ENCODE measurements at regions not wholly inside any gene's neighbourhood (a gene's known extent, or its start where the extent isn't known, plus 50 kb on each side); places are given as distances from the start of the nearest gene placed in this dataset.
"Not testable (repeated sequence)": the region's sequence is repeated elsewhere in the genome, so short reads cannot be mapped to it uniquely, and the experiment has no call there.

DNA sequence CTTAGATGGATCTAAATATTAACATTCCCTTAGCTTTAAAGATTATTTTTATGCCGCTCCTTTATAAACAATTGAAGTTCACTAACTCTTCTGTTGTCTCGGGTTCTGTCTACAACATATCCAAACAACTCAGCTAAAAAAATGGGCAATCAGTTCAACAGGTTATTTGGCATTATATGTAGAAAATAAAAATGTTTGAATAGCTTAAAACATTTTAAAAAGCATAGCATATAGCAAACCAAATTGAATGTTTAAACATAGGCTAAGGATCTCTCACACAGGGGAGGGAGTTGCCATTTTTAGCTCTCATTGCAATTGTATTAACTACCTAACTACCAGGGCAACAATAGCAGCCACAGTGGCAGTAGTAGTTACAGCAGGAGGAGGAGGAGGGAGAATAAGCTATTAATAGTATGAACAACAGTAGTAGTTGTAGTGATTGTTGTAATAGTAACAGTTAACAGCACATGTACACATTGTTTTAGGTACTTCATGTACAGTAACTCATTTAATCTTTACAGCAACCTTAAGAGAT is 404.2 kb downstream of the KCNRG start:
- no peak for DNase-seq (ENCODE audit: low spot score in 2 of 2)
- Mint-ChIP-seq H3K36me3 (peaks cover 5 to 6% of the 10 kb centered on the region in 2 donors), H3K27ac (no peak overlapping the region), H3K9me3 (peaks cover 4 to 10% of the 10 kb centered on the region in 2 donors)
- ATAC-seq: peak in 1 of 2 donors; percentile 49

DNA sequence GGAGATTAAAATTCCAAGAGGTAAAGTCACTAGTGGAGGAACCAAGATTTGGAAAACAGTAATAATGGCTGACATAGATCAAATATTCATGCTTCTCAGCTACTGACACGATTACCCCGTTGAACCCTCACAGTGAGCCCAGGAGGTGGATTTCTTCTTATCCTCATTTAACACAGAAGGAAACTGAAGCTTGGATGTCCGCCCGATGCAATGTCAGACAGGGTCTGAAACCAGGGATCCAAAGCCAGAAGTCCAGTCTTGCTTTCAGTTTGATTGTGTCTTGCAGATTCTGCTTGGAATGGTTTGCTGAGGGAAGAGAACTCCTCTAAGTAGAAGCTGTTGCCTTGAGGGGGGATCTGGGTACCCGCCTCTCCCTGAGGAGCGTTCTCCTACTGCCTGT is 404.7 kb downstream of the KCNRG start:
- DNase-seq (ENCODE audit: low spot score in 2 of 2) (no peak), ATAC-seq (no peak)
- Mint-ChIP-seq H3K9me3 (peaks cover 0 to 6% of the 10 kb centered on the region in 2 donors), H3K36me3 (peaks cover under 1% of the 10 kb centered on the region in 2 donors), H3K27ac (no peak overlapping the region)

DNA sequence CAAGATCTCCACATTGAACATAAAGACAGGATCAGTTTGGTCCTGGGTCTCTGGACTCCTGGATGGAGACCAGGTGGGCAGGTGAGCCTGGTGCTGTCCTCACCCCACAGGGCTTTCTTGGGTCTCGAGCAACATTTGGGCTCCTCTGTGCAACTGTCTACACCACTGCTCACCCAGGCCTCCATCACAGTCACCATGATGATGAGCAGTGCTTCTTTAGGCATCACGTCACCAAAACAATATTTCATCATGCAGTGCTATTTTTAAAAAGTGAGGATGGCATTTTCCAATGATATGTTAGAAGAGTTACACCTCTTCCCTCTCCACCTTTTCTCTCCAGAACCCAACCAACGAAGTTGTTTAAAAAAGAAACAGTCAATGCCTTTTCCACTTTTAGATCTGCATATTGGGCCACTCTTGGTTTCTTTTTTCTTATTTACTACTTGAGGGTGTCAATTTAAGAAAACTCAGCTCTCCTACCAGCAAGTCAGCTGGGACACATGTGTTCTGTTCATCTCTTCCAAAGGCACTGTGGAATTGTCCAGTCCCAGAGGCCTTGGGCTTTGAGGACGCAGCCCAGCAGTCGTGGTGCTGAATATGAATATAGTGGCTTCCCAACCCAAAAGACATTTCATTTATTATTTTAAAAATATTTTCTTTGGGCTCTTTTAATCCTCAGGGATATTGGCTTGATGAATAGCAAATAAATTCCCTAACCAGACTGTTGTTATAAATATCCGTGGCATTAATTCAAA is 405.7 kb downstream of the KCNRG start:
- peaks cover 0 to 6% of the 10 kb centered on the region in 2 donors for H3K9me3 Mint-ChIP-seq
- H3K36me3 Mint-ChIP-seq: no peaks in the 10 kb centered on the region
- H3K27ac Mint-ChIP-seq: no peak overlapping the region
- DNase-seq (ENCODE audit: low spot score in 2 of 2): no peak
- ATAC-seq: no peak

DNA sequence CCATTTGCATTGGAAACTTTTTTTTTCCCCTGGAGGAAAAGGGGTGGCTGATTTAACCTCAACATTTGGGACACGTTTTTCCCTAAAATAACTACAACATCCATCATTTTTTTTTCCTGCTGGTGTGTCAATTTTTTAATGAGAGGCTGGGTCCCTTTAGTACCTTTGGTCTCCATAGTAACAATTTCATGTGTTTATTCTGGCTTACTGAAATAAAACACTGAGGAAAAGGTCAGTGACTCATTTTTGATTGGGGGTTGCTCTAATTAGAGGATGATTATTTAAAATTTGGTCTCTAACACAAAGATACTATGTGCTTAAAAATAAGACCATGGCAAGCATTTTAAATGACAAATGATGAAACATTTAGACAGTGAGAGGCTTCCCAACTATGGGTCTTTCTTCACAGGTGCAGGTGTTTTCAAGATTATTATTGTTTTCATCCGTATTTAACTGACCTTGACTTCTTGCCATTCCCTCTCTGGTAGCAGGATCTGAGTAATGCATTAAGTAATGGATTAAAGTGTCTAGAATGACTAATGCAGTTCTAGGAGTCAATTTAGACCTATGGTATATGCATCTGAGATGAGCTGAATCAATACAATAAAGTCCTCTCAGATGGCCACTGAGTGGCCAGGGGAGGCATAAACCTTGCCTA is 406.4 kb downstream of the KCNRG start:
- peak in 1 of 2 donors; percentile 22 for ATAC-seq
- Mint-ChIP-seq H3K36me3 (no peaks in the 10 kb centered on the region), H3K9me3 (no peaks in the 10 kb centered on the region), H3K27ac (no peak overlapping the region)
- DNase-seq (ENCODE audit: low spot score in 2 of 2): no peak

DNA sequence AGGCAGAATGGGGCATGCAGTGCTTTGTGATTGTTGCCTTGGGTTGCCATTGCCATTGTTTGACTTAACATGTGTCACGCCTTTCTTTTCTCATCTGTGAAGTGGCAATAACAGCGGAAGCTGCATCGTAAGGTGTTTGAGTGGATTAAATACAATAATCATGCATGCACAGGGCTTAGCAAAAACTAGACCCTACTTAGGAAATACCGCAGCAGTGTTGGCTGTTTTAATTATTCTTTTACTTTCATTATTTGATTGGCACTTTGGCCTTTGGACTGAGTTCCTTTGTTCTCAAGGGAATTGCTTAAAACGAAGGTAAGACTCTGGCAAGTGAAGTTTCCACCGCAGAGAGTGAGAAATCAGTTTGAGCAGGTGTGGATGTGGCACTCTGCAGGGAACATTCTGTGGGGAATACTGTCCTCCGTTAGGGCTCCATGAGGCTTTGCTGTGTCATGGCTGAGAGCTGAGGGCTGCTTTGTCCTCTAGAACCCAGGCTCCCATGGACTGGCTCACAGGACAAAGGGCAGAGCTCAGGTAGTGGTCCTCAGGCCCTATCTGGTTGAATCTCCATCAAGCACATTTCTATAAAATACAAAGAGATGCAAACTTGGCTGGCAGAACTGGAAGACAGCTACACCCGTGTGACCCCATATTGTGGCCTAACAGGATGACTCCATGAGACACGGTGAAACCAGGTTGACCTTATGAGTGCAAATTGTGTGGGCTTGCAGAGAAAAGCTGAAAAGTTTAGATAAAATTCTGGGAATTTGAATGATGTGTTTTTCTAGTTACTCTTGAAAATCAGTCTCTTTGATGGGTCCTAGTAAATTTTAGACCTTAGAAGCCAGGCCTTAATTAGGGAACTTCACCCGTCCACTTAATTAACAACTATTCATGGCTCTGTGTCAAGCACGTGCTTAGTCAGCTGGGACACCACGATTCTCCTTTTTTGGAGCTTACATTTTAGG is 407.2 kb downstream of the KCNRG start:
- Mint-ChIP-seq H3K36me3 (peaks cover 0 to 6% of the 10 kb centered on the region in 2 donors), H3K9me3 (no peaks in the 10 kb centered on the region), H3K27ac (no peak overlapping the region)
- no peak for ATAC-seq
- no peak for DNase-seq (ENCODE audit: low spot score in 2 of 2)

DNA sequence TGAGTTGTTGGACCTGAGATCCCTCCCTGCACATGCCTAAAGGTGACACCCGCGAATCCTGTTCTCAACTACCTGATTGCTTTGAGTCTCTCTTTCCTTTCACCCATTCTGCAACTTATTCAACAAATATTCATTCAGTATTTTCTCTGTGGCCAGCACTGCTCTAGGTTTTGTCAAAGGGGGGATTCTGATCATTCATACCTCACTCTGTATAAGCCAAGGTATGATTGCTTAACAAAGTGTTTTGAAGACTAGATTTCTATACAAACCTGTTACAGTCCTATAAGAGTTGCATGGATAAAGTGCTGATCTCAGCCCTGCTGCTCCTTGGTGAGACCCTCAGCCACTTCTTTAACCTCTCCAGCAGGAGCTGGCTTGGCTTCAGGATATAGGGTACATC is 409.7 kb downstream of the KCNRG start:
- peak in 1 of 2 donors; percentile 39 for ATAC-seq
- Mint-ChIP-seq H3K36me3 (peaks cover 0 to 13% of the 10 kb centered on the region in 2 donors), H3K27ac (no peak overlapping the region), H3K9me3 (no peaks in the 10 kb centered on the region)
- no peak for DNase-seq (ENCODE audit: low spot score in 2 of 2)

DNA sequence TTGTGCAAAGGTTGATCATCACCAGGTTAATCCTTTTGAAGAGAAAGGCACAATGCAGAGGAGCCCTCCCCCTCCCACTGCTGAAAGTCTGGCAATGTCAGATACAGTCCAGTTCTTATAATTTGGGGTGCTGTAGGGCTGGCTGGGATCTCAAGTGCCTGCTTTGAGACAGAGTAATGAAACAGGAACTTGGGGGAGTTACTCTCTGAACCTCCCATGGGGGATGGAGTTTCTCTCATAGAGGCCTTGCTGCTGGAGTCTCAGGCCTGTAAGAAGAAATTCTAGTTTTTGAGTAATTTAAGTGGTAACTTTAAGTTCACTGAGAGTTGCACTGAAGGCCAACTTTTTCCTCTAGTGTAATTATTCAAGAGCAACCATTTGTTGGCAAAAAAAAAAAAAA is 410.5 kb downstream of the KCNRG start:
- DNase-seq (ENCODE audit: low spot score in 2 of 2): no peak
- Mint-ChIP-seq H3K9me3 (no peaks in the 10 kb centered on the region), H3K27ac (no peak overlapping the region), H3K36me3 (peaks cover 0 to 13% of the 10 kb centered on the region in 2 donors)
- ATAC-seq: no peak

DNA sequence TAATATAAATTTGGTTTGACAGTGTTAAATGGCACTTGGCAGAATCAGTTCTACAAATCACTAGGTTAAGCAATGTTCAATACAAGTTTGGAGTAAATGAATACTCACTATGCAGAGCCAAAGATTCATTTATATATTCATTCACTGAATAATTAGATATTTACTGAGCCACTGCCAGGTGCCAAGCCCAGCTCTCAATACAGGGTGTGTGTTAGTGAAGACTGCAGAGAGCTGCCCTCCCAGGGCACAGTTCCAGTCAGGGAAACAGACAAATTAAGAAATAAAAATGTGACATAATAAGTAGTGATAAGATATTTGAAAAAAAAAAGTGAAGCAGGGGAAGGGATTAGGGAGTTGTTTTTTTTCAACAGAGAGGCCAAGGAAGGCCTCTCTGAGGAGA is 411.7 kb downstream of the KCNRG start:
- peaks cover 0 to 13% of the 10 kb centered on the region in 2 donors for H3K36me3 Mint-ChIP-seq
- H3K9me3 Mint-ChIP-seq: no peaks in the 10 kb centered on the region
- no peak for DNase-seq (ENCODE audit: low spot score in 2 of 2)
- ATAC-seq: no peak
- H3K27ac Mint-ChIP-seq: no peak overlapping the region

DNA sequence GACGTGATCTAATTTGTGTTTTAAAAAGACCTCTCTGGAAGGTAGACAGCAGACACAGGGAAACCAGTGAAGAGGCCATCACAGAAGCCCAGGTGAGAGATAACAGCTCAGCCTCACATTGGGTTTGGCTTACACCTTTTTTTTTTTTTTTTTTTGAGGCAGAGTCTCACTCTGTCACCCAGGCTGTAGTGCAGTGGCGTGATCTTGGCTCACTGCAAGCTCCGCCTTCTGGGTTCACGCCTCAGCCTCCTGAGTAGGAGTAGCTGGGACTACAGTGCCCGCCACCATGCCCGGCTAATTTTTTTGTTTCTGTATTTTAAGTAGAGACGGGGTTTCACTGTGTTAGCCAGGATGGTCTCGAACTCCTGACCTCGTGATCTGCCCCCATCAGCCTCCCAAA is 412.3 kb downstream of the KCNRG start:
- H3K9me3 Mint-ChIP-seq; H3K27ac Mint-ChIP-seq; DNase-seq (ENCODE audit: low spot score in 2 of 2); ATAC-seq: not testable (repeated sequence)
- H3K36me3 Mint-ChIP-seq: peaks cover 0 to 13% of the 10 kb centered on the region in 2 donors

DNA sequence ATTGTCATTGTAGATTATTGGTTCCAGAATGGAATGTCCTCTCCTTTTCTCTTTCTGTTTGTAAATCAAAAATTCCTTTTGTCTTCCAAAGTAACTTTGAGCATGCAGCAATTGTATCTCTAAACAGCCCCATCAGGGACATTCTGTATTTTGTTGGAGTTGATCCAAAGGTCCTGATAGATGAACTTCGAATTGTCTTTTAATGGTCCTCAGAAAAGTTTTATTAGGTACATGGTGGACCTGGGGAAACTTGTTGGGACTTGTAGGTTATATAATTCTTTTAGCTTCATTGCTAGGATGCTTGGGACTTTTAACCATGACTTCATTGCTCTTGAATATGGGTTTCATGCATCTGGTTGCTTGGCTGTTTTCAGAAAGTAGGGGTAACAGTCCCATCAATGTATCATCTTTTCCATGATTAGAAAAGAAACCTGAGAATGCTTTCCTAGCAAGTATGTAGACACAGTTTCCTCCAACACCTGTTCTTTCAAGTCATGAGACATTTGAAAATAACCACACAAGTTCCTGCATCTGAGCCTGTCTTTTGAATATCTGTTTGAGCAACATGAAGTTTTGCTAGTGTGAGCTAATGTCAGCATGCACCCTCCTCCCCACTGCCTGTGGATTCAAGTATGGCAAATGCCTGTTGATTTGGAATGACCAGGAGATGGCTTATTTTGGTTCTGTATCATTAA is 413.1 kb downstream of the KCNRG start:
- peak; percentile 67 to 90 for ATAC-seq
- Mint-ChIP-seq H3K27ac (peak overlapping the region in 1 of 2 donors; percentile 75), H3K36me3 (peaks cover 0 to 13% of the 10 kb centered on the region in 2 donors), H3K9me3 (no peaks in the 10 kb centered on the region)
- DNase-seq (ENCODE audit: low spot score in 2 of 2): no peak

DNA sequence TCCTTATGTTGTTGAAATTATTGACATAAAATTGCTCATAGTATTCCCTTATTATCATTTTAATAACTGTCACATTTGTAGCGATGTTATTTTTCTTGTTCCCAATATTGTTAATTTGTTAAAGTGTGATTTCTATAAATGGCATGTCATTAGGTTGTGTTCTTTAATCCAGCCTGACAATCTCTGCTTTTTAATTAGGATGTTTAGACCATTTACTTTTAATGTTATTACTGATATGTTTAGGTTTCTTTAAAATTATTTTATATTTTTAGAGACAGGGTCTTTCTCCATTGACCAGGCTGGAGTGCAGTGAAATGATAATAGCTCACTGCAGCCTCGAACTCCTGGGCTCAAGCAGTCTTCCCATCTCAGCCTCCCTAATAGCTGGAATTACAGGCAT is 408.5 kb downstream of the DLEU7 start:
- no peak for DNase-seq (ENCODE audit: low spot score in 2 of 2)
- Mint-ChIP-seq H3K9me3 (no peaks in the 10 kb centered on the region), H3K36me3 (no peaks in the 10 kb centered on the region), H3K27ac (no peak overlapping the region)
- ATAC-seq: no peak

DNA sequence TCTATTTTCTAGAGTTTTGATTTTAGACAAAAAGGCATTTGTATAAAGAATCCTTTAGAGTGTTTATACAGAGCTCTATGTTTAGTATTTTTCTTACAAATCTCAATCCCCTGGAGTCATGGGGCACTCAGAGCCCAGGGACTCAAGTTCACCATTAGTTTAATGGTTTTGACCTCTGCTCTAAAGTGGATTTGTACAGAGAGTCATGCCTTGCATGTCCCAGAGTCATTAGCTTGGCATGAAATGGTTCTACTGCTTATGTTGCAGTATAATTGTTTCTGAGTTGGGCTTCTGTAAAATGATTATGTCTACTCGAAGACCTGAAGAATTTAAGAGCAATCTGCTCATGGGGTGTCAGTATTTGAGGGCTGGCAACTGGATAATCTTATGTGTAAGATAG is 406.2 kb downstream of the DLEU7 start:
- Mint-ChIP-seq H3K27ac (no peak overlapping the region), H3K36me3 (no peaks in the 10 kb centered on the region), H3K9me3 (no peaks in the 10 kb centered on the region)
- DNase-seq (ENCODE audit: low spot score in 2 of 2) (no peak), ATAC-seq (no peak)

DNA sequence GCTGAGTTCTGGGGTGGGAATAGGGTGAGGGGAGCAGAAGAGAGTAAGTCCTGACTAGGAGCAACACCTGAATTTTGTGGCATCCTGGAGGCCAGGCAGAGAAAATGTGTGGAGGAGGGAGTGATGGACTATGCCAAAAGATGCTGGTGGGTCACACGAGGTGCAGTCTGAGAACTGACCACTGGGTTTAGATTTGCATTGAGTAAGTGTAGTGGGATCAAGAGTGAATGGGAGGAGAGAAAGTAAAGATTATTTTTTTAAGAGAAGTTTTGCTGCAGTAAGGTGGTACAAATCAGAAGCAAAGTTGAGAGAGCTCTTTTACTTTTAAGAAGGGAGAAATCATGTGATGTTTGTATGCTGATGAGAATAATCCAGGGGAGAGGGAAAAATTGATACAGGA is 405.1 kb downstream of the DLEU7 start:
- ATAC-seq (no peak), DNase-seq (ENCODE audit: low spot score in 2 of 2) (no peak)

DNA sequence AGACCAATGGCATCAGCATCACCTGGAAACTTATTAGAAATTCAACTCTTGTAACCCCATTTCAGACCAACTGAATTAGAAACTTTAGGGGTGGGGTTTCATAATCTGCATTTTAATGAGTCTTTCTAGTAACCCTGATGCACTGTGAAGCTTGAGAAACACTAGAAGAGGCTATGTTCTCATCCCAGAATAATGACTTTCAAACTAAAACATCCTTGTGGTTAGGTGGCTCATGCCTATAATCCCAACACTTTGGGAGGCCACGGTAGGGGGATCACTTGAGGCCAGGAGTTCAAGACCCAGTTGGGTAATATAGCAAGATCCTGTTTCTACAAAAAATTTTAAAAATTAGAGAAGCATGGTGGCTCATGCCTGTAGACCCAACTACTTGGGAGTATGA is 402.4 kb downstream of the DLEU7 start:
- H3K9me3 Mint-ChIP-seq: no peaks in the 10 kb centered on the region
- no peaks in the 10 kb centered on the region for H3K36me3 Mint-ChIP-seq
- no peak for DNase-seq (ENCODE audit: low spot score in 2 of 2)
- no peak overlapping the region for H3K27ac Mint-ChIP-seq
- ATAC-seq: no peak

More for the DNA sequence above, 405.1 kb downstream of the DLEU7 start:
- no peaks in the 10 kb centered on the region for H3K36me3 Mint-ChIP-seq
- no peak overlapping the region for H3K27ac Mint-ChIP-seq
- H3K9me3 Mint-ChIP-seq: no peaks in the 10 kb centered on the region

DNA sequence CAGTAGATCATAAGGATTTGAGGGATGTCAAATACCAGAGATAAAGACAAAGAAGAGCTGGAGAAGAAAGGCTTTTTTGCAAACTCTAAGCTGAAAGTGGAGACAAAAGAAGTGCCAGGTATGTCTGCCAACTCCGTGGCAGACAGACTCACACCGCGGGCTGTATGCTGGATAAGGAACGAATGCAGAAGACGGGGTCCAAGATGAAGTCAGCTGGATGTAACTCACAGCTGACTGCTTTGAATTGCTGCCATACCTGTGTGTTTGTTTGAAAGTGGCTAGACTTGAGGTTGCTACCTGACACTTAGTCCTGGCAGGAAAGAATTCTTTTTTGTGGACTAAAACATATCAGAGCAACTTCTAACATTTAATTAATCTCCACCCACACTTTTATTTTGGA is 398.8 kb downstream of the DLEU7 start:
- no peak for ATAC-seq
- no peak for DNase-seq (ENCODE audit: low spot score in 2 of 2)
- no peaks in the 10 kb centered on the region for H3K9me3 Mint-ChIP-seq
- no peak overlapping the region for H3K27ac Mint-ChIP-seq
- H3K36me3 Mint-ChIP-seq: no peaks in the 10 kb centered on the region

DNA sequence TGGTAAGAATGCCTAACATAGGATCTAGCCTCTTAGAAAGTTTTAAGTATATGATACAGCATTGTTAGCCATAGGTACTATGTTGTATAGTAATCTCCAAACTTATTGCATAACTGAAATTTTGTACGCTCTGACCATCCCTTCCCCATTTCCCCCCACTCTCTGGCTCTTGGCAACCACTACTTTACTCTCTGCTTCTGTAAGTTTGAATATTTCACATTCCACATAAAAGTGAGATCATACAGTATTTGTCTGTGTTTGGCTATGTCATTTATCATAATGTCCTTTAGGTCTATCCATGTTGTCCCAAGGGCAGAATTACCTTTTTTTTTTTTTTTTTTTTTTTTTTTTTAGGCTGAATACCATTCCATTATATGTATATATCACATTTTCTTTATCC is 396.9 kb downstream of the DLEU7 start:
- H3K27ac Mint-ChIP-seq: no peak overlapping the region
- no peak for DNase-seq (ENCODE audit: low spot score in 2 of 2)
- H3K36me3 Mint-ChIP-seq: no peaks in the 10 kb centered on the region
- H3K9me3 Mint-ChIP-seq: no peaks in the 10 kb centered on the region
- no peak for ATAC-seq
